IMR-90 (cell line): ENCODE measurements at regions not wholly inside any gene's neighbourhood (a gene's known extent, or its start where the extent isn't known, plus 50 kb on each side); places are given as distances from the start of the nearest gene placed in this dataset.

Experiments
- ATAC-seq: fragments of 200-7000 bp; cut with Tn5 transposase; 2 replicates; pipeline ENCODE4 v1.9.1; 2020; ENCODE audit warnings: low read depth, mild to moderate bottlenecking, moderate library complexity
- BruUV-seq: library from RNA; stranded (reverse); fragments of 400-500 nt; replicated peaks from 2 replicates; lab custom pipeline; 2021; lab: Mats Ljungman, UMichigan
- CTCF ChIA-PET: fragments of 300-600 bp; formaldehyde crosslinking; extraction: SDS; loops from one replicate; lab custom pipeline; 2021; ENCODE audit warnings: antibody characterized with exemption; lab: Yijun Ruan, JAX
- POLR2A ChIA-PET: fragments of 300-600 bp; sonication (Branson Sonifier 250); formaldehyde crosslinking; loops from one replicate; lab custom pipeline; 2022; ENCODE audit warnings: antibody characterized with exemption; ENCODE audit not compliant: unreplicated experiment; lab: Charles Lee
- DNase-seq: peaks from one replicate; pipeline ENCODE4 v3.0.0; 2013
- H2AFZ ChIP-seq: replicated peaks from 2 replicates; pipeline ENCODE3; 2013; ENCODE audit warnings: low read length, mild to moderate bottlenecking; ENCODE audit not compliant: poor library complexity
- H2AK5ac ChIP-seq: 2 replicates; pipeline ENCODE4 v1.6.1; 2013; ENCODE audit warnings: low read depth, low read length, inconsistent platforms
- H2AK9ac ChIP-seq: replicated peaks from 2 replicates; pipeline ENCODE3; 2013; ENCODE audit warnings: mild to moderate bottlenecking, low read depth, low read length, moderate library complexity; ENCODE audit not compliant: poor library complexity
- H2BK120ac ChIP-seq: 2 replicates; pipeline ENCODE4 v1.6.1; 2013; ENCODE audit warnings: low read depth, low read length, inconsistent platforms
- H2BK15ac ChIP-seq: 3 replicates; pipeline ENCODE4 v1.6.1; 2013; ENCODE audit warnings: low read depth, low read length, inconsistent platforms
- H2BK20ac ChIP-seq: 2 replicates; pipeline ENCODE4 v1.6.1; 2013; ENCODE audit warnings: low read depth, mild to moderate bottlenecking, inconsistent platforms, low read length, moderate library complexity
- H2BK5ac ChIP-seq: 2 replicates; pipeline ENCODE4 v1.6.1; 2013; ENCODE audit warnings: mild to moderate bottlenecking, low read depth, low read length, inconsistent platforms; ENCODE audit not compliant: poor library complexity, severe bottlenecking
- H3K14ac ChIP-seq: replicated peaks from 2 replicates; pipeline ENCODE4 v1.6.1; 2013; ENCODE audit warnings: low read depth, low read length, inconsistent platforms
- H3K18ac ChIP-seq: 2 replicates; pipeline ENCODE4 v1.6.1; 2013; ENCODE audit warnings: low read depth, low read length, control low read depth
- H3K23ac ChIP-seq: 2 replicates; pipeline ENCODE4 v1.6.1; 2013; ENCODE audit warnings: low read depth, low read length, inconsistent platforms
- H3K27ac ChIP-seq: 2 replicates; pipeline ENCODE4 v1.5.1; 2013; ENCODE audit warnings: mild to moderate bottlenecking, control low read depth, low read length; ENCODE audit not compliant: insufficient read depth
- H3K27me3 ChIP-seq: 2 replicates; pipeline ENCODE4 v1.6.1; 2013; ENCODE audit warnings: low read length; ENCODE audit not compliant: control insufficient read depth, insufficient read depth
- H3K36me3 ChIP-seq: 2 replicates; pipeline ENCODE4 v1.6.1; 2013; ENCODE audit warnings: low read length, mixed read lengths; ENCODE audit not compliant: control insufficient read depth, insufficient read depth
- H3K4ac ChIP-seq: 2 replicates; pipeline ENCODE4 v1.6.1; 2013; ENCODE audit warnings: low read depth, low read length, inconsistent platforms
- H3K4me1 ChIP-seq: 2 replicates; pipeline ENCODE4 v1.6.1; 2013; ENCODE audit warnings: low read length, mixed read lengths; ENCODE audit not compliant: control insufficient read depth, insufficient read depth
- H3K4me2 ChIP-seq: 2 replicates; pipeline ENCODE4 v1.6.1; 2013; ENCODE audit warnings: low read depth, mild to moderate bottlenecking, control low read depth, low read length, moderate library complexity
- H3K4me3 ChIP-seq: 2 replicates; pipeline ENCODE4 v1.5.1; 2013; ENCODE audit warnings: low read depth, mild to moderate bottlenecking, control low read depth, low read length, moderate library complexity; ENCODE audit not compliant: insufficient read depth
- H3K56ac ChIP-seq: 2 replicates; pipeline ENCODE4 v1.6.1; 2013; ENCODE audit warnings: low read length, inconsistent platforms; ENCODE audit not compliant: insufficient read depth; ENCODE audit errors: extremely low read depth
- H3K79me1 ChIP-seq, 2 experiments: 2 replicates each; pipeline ENCODE4 v1.6.1; 2013; ENCODE audit warnings: low read length in 2 of 2, inconsistent platforms in 1 of 2, low read depth in 1 of 2
- H3K9ac ChIP-seq: 2 replicates; pipeline ENCODE4 v1.6.1; 2013; ENCODE audit warnings: low read depth, low read length, control low read depth
- H3K9me1 ChIP-seq: 2 replicates; pipeline ENCODE4 v1.6.1; 2013; ENCODE audit warnings: low read length, inconsistent platforms; ENCODE audit not compliant: insufficient read depth
- H3K9me3 ChIP-seq: 2 replicates; pipeline ENCODE4 v1.6.1; 2013; ENCODE audit warnings: low read length; ENCODE audit not compliant: control insufficient read depth, insufficient read depth
- H4K20me1 ChIP-seq: 2 replicates; pipeline ENCODE4 v1.6.1; 2013; ENCODE audit warnings: low read length, inconsistent platforms; ENCODE audit not compliant: insufficient read depth
- H4K5ac ChIP-seq: 2 replicates; pipeline ENCODE4 v1.6.1; 2013; ENCODE audit warnings: mild to moderate bottlenecking, low read depth, low read length, control low read depth
- H4K8ac ChIP-seq, 2 experiments: 2 replicates each; pipeline ENCODE4 v1.6.1; 2013; ENCODE audit warnings: low read depth in 2 of 2, low read length in 2 of 2, control low read depth in 1 of 2, inconsistent platforms in 1 of 2
- H4K91ac ChIP-seq: 2 replicates; pipeline ENCODE4 v1.6.1; 2013; ENCODE audit warnings: low read depth, low read length, inconsistent platforms; ENCODE audit not compliant: insufficient read depth
- BHLHE40 ChIP-seq: fragments of 150-350 bp; IDR thresholded peaks from 2 replicates; pipeline ENCODE4 v1.6.1; 2016; ENCODE audit warnings: mild to moderate bottlenecking, low read depth, low read length
- CEBPB ChIP-seq: IDR thresholded peaks from 2 replicates; pipeline ENCODE4 v1.6.1; 2012; ENCODE audit warnings: low read depth, low read length, improper control_type of control experiment
- CHD1 ChIP-seq: IDR thresholded peaks from 2 replicates; pipeline ENCODE4 v1.6.1; 2012; ENCODE audit warnings: low read depth, low read length, improper control_type of control experiment
- ELK1 ChIP-seq: fragments of 150-350 bp; IDR thresholded peaks from 2 replicates; pipeline ENCODE4 v1.6.1; 2016; ENCODE audit warnings: low read depth, mild to moderate bottlenecking, low read length, moderate library complexity, borderline replicate concordance
- FOS ChIP-seq: fragments of 150-350 bp; IDR thresholded peaks from 2 replicates; pipeline ENCODE4 v1.6.1; 2016; ENCODE audit warnings: low read depth, low read length
- MAFK ChIP-seq: IDR thresholded peaks from 2 replicates; pipeline ENCODE4 v1.6.1; 2012; ENCODE audit warnings: low read depth, low read length, improper control_type of control experiment
- MAZ ChIP-seq: IDR thresholded peaks from 2 replicates; pipeline ENCODE4 v1.6.1; 2012; ENCODE audit warnings: low read depth, mild to moderate bottlenecking, low read length, improper control_type of control experiment, moderate library complexity, borderline replicate concordance
- MXI1 ChIP-seq: IDR thresholded peaks from 2 replicates; pipeline ENCODE4 v1.6.1; 2012; ENCODE audit warnings: low read depth, mild to moderate bottlenecking, low read length, moderate library complexity, borderline replicate concordance
- NFE2L2 ChIP-seq: fragments of 150-350 bp; IDR thresholded peaks from 2 replicates; pipeline ENCODE4 v1.6.1; 2016; ENCODE audit warnings: low read depth, mild to moderate bottlenecking, low read length
- POLR2A ChIP-seq: IDR thresholded peaks from 2 replicates; pipeline ENCODE4 v1.6.1; 2012; ENCODE audit warnings: mild to moderate bottlenecking, low read depth, low read length
- RAD21 ChIP-seq: IDR thresholded peaks from 2 replicates; pipeline ENCODE4 v1.6.1; 2012; ENCODE audit warnings: low read length, improper control_type of control experiment
- RCOR1 ChIP-seq: IDR thresholded peaks from 2 replicates; pipeline ENCODE4 v1.6.1; 2012; ENCODE audit warnings: mild to moderate bottlenecking, low read length, improper control_type of control experiment; ENCODE audit not compliant: insufficient replicate concordance
- RFX5 ChIP-seq: IDR thresholded peaks from 2 replicates; pipeline ENCODE4 v1.8.0; 2012; ENCODE audit warnings: low read depth, mild to moderate bottlenecking, low read length, moderate library complexity
- SMC3 ChIP-seq: fragments of 150-350 bp; IDR thresholded peaks from 2 replicates; pipeline ENCODE4 v1.6.1; 2016; ENCODE audit warnings: low read depth, mild to moderate bottlenecking, antibody characterized with exemption, low read length, moderate library complexity
- WGBS, 2 experiments: methylation state at CpG; one replicate each; pipeline versions ENCODE4 v1.1.5 to v1.1.7; 2013; ENCODE audit warnings: missing lambda C conversion rate in 2 of 2; ENCODE audit not compliant: insufficient read length in 1 of 2; ENCODE audit errors: extremely low coverage in 2 of 2; 5-methylcytosine and 5-hydroxymethylcytosine counted together
- dilution Hi-C: fragments of 300-500 bp; cut with HindIII; formaldehyde crosslinking; loops from one replicate; pipeline ENCODE4 v1.14.3; 2018; ENCODE audit warnings: low sequenced_read_pairs; ENCODE audit not compliant: unreplicated experiment
- in situ Hi-C: fragments of 300-500 bp; cut with MboI; formaldehyde crosslinking; loops from 3 replicates; pipeline ENCODE4 v1.14.3; 2019; ENCODE audit warnings: low sequenced_read_pairs, inconsistent platforms, mixed read lengths
- intact Hi-C: fragments of 100-400 bp; cut with micrococcal nuclease; formaldehyde crosslinking; loops from 2 replicates; pipeline ENCODE4 v1.10.0; 2022
- TF ChIP-seq, protein P1 (sequence below): conservative IDR thresholded peaks from 2 replicates; pipeline ENCODE4 v1.5.1; 2012; ENCODE audit warnings: mild to moderate bottlenecking, low read depth, low read length, improper control_type of control experiment
- TF ChIP-seq, protein P2 (sequence below): fragments of 150-350 bp; IDR thresholded peaks from 2 replicates; pipeline ENCODE4 v1.6.1; 2017; ENCODE audit warnings: mild to moderate bottlenecking, antibody characterized with exemption, low read length, low read depth

- H3K4me2 ChIP-seq: no peak overlapping the region
- H3K9me1 ChIP-seq: peaks cover 7% of the 10 kb centered on the region
- peak overlapping the region; percentile 43; the same call in 1 of the 2 replicates for H3K14ac ChIP-seq
- H4K5ac ChIP-seq: no peak overlapping the region
- dilution Hi-C loops (no loop called here), intact Hi-C loops (no loop called here), in situ Hi-C loops (no loop called here)
- H2AK9ac ChIP-seq: no peak overlapping the region
- peak overlapping the region; percentile 86 for H2AK5ac ChIP-seq
- no peak overlapping the region for H3K27ac ChIP-seq
- no peak for ATAC-seq
- H3K18ac ChIP-seq: no peak overlapping the region
- H3K4me1 ChIP-seq: peaks cover 4% of the 10 kb centered on the region; the same call in 1 of the 2 replicates
- H3K9me3 ChIP-seq: peaks cover 7% of the 10 kb centered on the region; the same call in 1 of the 2 replicates
- no peak for DNase-seq
- H2BK20ac ChIP-seq: peak overlapping the region; percentile 46; the same call in 1 of the 2 replicates
- no peak overlapping the region for H3K23ac ChIP-seq
- ChIA-PET POLR2A (no interaction called here), CTCF (interaction anchor here (0.6 kb wide), 1 partner anchor 1105 kb away, joined by 4 read pairs; no protein-coding TSS in a partner anchor)
- H3K79me1 ChIP-seq: peaks cover 0 to 4% of the 10 kb centered on the region in 2 experiments; a peak in 1 of 4 replicates
- H2BK120ac ChIP-seq: peak overlapping the region; percentile 64
- no peaks in the 10 kb centered on the region for H4K20me1 ChIP-seq
- H3K4me3 ChIP-seq: no peak overlapping the region
- H3K27me3 ChIP-seq: no peaks in the 10 kb centered on the region
- BruUV-seq: no TSS peak
- TF ChIP-seq, protein P1, sequence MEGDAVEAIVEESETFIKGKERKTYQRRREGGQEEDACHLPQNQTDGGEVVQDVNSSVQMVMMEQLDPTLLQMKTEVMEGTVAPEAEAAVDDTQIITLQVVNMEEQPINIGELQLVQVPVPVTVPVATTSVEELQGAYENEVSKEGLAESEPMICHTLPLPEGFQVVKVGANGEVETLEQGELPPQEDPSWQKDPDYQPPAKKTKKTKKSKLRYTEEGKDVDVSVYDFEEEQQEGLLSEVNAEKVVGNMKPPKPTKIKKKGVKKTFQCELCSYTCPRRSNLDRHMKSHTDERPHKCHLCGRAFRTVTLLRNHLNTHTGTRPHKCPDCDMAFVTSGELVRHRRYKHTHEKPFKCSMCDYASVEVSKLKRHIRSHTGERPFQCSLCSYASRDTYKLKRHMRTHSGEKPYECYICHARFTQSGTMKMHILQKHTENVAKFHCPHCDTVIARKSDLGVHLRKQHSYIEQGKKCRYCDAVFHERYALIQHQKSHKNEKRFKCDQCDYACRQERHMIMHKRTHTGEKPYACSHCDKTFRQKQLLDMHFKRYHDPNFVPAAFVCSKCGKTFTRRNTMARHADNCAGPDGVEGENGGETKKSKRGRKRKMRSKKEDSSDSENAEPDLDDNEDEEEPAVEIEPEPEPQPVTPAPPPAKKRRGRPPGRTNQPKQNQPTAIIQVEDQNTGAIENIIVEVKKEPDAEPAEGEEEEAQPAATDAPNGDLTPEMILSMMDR: no peak
- no peak for TF ChIP-seq CHD1
- no peak for TF ChIP-seq SMC3
- TF ChIP-seq ELK1: no peak
- TF ChIP-seq RAD21: no peak
- TF ChIP-seq, protein P2, sequence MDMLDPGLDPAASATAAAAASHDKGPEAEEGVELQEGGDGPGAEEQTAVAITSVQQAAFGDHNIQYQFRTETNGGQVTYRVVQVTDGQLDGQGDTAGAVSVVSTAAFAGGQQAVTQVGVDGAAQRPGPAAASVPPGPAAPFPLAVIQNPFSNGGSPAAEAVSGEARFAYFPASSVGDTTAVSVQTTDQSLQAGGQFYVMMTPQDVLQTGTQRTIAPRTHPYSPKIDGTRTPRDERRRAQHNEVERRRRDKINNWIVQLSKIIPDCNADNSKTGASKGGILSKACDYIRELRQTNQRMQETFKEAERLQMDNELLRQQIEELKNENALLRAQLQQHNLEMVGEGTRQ: no peak
- no peak for TF ChIP-seq MAZ
- no peak for TF ChIP-seq RCOR1
- TF ChIP-seq POLR2A: no peak
- TF ChIP-seq BHLHE40: no peak
- no peak for TF ChIP-seq NFE2L2
- no peak for TF ChIP-seq CEBPB
- no peak for TF ChIP-seq RFX5
- TF ChIP-seq FOS: no peak
- TF ChIP-seq MAFK: no peak
- no peak for TF ChIP-seq MXI1
- peak overlapping the region; percentile 40 for H3K4ac ChIP-seq
- H3K56ac ChIP-seq: no peak overlapping the region
- H2BK15ac ChIP-seq: peak overlapping the region; percentile 81
- peak overlapping the region; percentile 68 for H2AFZ ChIP-seq
- no peak overlapping the region for H3K9ac ChIP-seq
- H4K91ac ChIP-seq: no peak overlapping the region; the same call in none of the 2 replicates
- 0 out of 4 replicates have a peak overlapping the region, but pooled peaks of 1 of the 2 experiments have one; percentile 10 for H4K8ac ChIP-seq
- no peaks in the 10 kb centered on the region for H3K36me3 ChIP-seq
- no CpG with 5 or more reads among the region's 5 CpGs for WGBS, 2 experiments
- H2BK5ac ChIP-seq: no peak overlapping the region
Measured at GRCh38 chr10:30731963-30732362, 102.4 kb upstream of the LYZL2 start.
